Neutrophil (primary cell): ENCODE measurements at regions not wholly inside any gene's neighbourhood (a gene's known extent, or its start where the extent isn't known, plus 50 kb on each side); places are given as distances from the start of the nearest gene placed in this dataset.
"Not testable (repeated sequence)": the region's sequence is repeated elsewhere in the genome, so short reads cannot be mapped to it uniquely, and the experiment has no call there.

ENCODE experiments used
- H3K27ac ChIP-seq: fragments of 200-600 bp; sonication (generic); 2 replicates; pipeline ENCODE4 v1.5.1; 2016; ENCODE audit warnings: mild to moderate bottlenecking, moderate library complexity
- H3K27me3 ChIP-seq: fragments of 200-600 bp; sonication (generic); 2 replicates; pipeline ENCODE4 v1.6.0; 2016; ENCODE audit warnings: mild to moderate bottlenecking
- H3K36me3 ChIP-seq: fragments of 200-600 bp; sonication (generic); 2 replicates; pipeline ENCODE4 v1.5.1; 2017
- H3K4me1 ChIP-seq, 2 experiments: fragments of 200-600 bp in 1 of 2; sonication (generic) in 1 of 2; 1 replicate in 1 of 2; 2 replicates in 1 of 2; pipeline versions ENCODE4 v1.5.1 to v1.6.1; 2013 to 2016; ENCODE audit warnings: low read depth in 1 of 2, low read length in 1 of 2, mild to moderate bottlenecking in 1 of 2, moderate library complexity in 1 of 2; ENCODE audit not compliant: control insufficient read depth in 1 of 2, insufficient read depth in 1 of 2
- H3K4me3 ChIP-seq, 2 experiments: fragments of 200-600 bp in 1 of 2; sonication (generic) in 1 of 2; 1 replicate in 1 of 2; 2 replicates in 1 of 2; pipeline ENCODE4 v1.5.1; 2013 to 2016; ENCODE audit warnings: low read depth in 1 of 2, low read length in 1 of 2, mild to moderate bottlenecking in 1 of 2, moderate library complexity in 1 of 2
- H3K9me3 ChIP-seq: fragments of 200-600 bp; sonication (generic); 2 replicates; pipeline ENCODE4 v1.5.1; 2016
- CTCF ChIP-seq: fragments of 200-600 bp; sonication (generic); IDR thresholded peaks from 2 replicates; pipeline ENCODE4 v1.5.1; 2016; ENCODE audit warnings: antibody characterized with exemption

- peaks cover 20 to 24% of the 10 kb centered on the region in 2 experiments for H3K4me1 ChIP-seq
- H3K27ac ChIP-seq: no peak overlapping the region
- TF ChIP-seq CTCF: no peak
- H3K27me3 ChIP-seq: peaks cover 9% of the 10 kb centered on the region
- H3K9me3 ChIP-seq: no peaks in the 10 kb centered on the region
- H3K36me3 ChIP-seq: no peaks in the 10 kb centered on the region
- H3K4me3 ChIP-seq: no peak overlapping the region
Measured at GRCh38 chr2:236994361-236994760, 91.3 kb upstream of the COPS8 start.

GRCh38 chr2:236997069-236997715 is 88.5 kb upstream of the COPS8 start:
- H3K9me3 ChIP-seq: no peaks in the 10 kb centered on the region
- no peak for TF ChIP-seq CTCF
- no peaks in the 10 kb centered on the region for H3K36me3 ChIP-seq
- peaks cover 7 to 11% of the 10 kb centered on the region in 2 experiments for H3K4me1 ChIP-seq
- H3K27me3 ChIP-seq: peaks cover 9% of the 10 kb centered on the region
- H3K4me3 ChIP-seq: no peak overlapping the region
- no peak overlapping the region for H3K27ac ChIP-seq

- peaks cover 9% of the 10 kb centered on the region for H3K27me3 ChIP-seq
- no peak overlapping the region for H3K4me3 ChIP-seq
- peaks cover 5 to 9% of the 10 kb centered on the region in 2 experiments for H3K4me1 ChIP-seq
- no peak overlapping the region for H3K27ac ChIP-seq
- no peaks in the 10 kb centered on the region for H3K36me3 ChIP-seq
- TF ChIP-seq CTCF: no peak
- no peaks in the 10 kb centered on the region for H3K9me3 ChIP-seq
Measured at GRCh38 chr2:236998236-236998635, 87.5 kb upstream of the COPS8 start.

- H3K9me3 ChIP-seq: no peaks in the 10 kb centered on the region
- H3K4me1 ChIP-seq: peaks cover 2 to 6% of the 10 kb centered on the region in 2 experiments
- H3K27me3 ChIP-seq: peaks cover 9% of the 10 kb centered on the region
- no peaks in the 10 kb centered on the region for H3K36me3 ChIP-seq
- H3K27ac ChIP-seq: no peak overlapping the region
- no peak overlapping the region for H3K4me3 ChIP-seq
- TF ChIP-seq CTCF: no peak
Measured at GRCh38 chr2:236998758-236999157, 86.9 kb upstream of the COPS8 start.

GRCh38 chr2:237000481-237000880 is 85.2 kb upstream of the COPS8 start:
- Histone ChIP-seq H3K9me3 (no peaks in the 10 kb centered on the region), H3K4me1 (peaks cover 7 to 8% of the 10 kb centered on the region in 2 experiments), H3K27ac (no peak overlapping the region), H3K36me3 (no peaks in the 10 kb centered on the region), H3K27me3 (peaks cover 9% of the 10 kb centered on the region), H3K4me3 (no peak overlapping the region)
- TF ChIP-seq CTCF: no peak

GRCh38 chr2:237005341-237005740 is 80.3 kb upstream of the COPS8 start:
- not testable (repeated sequence) for H3K36me3 ChIP-seq, H3K4me1 ChIP-seq, H3K27ac ChIP-seq, H3K4me3 ChIP-seq, H3K9me3 ChIP-seq, H3K27me3 ChIP-seq
